HG03175 (cell line): ENCODE measurements at regions not wholly inside any gene's neighbourhood (a gene's known extent, or its start where the extent isn't known, plus 50 kb on each side); places are given as distances from the start of the nearest gene placed in this dataset.
"Not testable (repeated sequence)": the region's sequence is repeated elsewhere in the genome, so short reads cannot be mapped to it uniquely, and the experiment has no call there.

Experiments used
- ATAC-seq: cut with Tn5 transposase; IDR thresholded peaks from one replicate; pipeline ENCODE4 v1.9.1; 2021; ENCODE audit warnings: mild to moderate bottlenecking, moderate library complexity; ENCODE audit not compliant: unreplicated experiment

DNA sequence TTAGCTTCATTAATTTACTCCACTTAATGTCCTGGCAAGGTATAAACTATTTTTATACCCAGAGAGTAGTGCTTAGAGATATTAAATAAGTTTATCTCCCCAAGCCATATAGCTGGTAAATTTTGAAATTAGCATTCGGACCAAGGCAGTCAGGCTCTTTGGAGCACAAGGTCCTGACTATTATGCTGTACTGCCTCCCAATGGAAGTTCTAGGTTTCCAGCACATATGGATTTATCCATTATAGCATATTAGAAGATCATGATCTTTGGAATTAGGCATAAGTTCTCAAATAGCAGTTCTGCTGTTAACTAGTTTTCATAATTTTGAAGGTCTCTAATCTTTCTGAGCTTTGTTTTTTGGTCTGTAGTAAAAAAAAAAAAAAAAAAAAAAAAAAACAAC is 835.3 kb upstream of the EPHA7 start:
- ATAC-seq: no peak

DNA sequence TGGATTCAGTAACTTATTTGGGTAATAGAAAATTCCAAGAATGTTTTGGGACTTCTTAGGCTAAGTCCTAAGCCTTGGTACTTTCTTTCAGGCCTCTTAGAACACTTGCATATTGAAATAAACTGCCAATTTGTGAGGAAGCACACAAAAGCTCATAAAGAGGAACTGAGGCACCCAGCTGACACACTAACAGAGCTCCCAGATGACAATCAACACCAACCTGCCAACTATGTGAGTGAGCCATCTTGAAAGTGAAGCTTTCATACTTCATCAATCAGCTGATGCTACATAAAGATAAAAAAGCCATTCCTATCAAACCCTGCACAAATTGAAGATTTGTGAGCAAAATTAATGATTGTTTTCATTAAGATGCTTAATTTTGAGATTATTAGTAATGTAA is 832.5 kb upstream of the EPHA7 start:
- ATAC-seq: no peak

DNA sequence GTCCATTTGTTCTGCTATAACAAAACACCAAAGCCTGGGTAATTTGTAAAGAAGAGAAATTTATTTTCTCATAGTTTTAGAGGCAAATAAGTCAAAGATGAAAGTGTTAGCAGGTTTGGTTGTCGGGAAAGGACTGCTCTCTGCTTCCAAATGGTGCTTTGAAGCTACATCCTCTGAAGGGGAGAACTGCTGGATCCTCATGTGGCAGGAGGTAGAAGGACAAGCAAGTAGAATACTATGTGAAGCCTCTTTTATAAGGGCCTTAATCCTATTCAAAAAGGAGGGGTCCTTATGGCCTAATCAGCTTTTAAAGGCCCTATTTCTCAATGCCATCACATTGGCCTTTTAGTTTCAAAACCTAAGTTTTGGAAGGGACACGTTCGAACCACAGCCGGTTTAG is 826.0 kb upstream of the EPHA7 start:
- no peak for ATAC-seq

DNA sequence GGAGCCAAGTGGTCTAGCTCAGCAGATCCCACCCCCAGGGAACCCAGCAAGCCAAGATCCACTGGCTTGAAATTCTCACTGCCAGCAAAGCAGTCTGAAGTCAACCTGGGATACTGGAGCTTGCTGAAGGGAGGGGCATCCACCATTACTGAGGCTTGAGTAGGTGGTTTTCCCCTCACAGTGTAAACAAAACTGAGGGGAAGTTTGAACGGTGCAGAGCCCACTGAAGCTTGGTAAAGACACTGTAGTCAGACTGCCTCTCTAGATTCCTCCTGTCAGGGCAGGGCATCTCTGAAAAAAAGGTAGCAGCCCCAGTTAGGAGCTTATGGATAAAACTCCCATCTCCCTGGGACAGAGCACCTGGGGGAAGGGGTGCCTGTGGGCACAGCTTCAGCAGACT is 819.5 kb upstream of the EPHA7 start:
- ATAC-seq: no peak

DNA sequence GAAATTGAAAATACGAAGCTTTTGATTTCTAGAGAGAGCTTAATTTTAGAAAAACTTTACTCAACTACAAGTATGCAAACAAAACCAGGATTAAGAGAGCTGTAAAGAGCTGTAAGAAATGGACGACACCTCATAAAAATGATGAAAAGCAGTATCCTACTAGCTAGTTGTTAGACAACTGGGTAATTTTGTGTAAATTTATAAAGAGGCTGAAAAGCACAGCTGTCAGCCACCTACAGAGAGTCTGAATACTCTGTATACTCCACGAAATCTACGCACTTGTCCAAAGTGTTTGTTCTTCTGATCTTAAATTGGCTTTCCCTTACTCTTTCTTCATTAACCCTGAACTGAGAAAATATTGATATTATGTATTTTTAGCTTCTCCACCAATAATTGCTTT is 808.4 kb upstream of the EPHA7 start:
- no peak for ATAC-seq

DNA sequence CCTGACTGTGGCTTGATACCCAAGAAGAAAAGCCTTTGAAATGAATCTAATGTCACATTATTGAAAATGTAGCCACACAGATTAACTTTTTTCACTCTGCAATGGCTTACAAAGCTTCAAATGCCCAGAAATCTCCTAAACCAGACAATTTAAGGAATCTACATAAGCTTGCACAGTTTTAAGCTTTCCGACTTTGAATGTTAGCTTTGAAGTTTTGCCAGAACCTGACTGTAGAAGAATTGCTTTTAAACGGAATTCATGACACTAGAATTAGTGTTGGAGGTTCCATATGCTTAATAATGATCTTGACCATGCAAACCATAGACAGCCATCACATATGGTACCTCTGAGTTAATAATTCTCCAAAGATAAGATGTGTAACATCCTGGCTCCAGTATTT is 798.5 kb upstream of the EPHA7 start:
- ATAC-seq: no peak

DNA sequence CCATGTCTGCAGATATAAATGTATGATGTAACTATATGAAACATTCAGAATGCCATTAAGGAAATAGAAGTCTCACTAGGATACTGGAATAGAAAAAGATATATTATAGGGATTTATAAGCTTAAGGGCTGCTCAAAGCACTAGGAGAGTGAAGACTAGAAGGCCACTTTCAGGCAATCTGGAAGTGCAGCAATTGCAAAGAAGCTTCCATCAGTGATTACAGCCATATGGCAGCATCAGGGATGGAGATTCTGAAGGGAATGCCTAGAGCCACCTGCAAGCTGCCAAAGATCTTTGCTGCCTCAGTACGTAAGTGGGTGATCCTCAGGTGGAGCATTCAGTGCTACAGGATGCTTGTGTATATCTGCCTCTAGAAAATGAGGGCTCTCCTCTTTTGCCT is 796.2 kb upstream of the EPHA7 start:
- ATAC-seq: no peak

DNA sequence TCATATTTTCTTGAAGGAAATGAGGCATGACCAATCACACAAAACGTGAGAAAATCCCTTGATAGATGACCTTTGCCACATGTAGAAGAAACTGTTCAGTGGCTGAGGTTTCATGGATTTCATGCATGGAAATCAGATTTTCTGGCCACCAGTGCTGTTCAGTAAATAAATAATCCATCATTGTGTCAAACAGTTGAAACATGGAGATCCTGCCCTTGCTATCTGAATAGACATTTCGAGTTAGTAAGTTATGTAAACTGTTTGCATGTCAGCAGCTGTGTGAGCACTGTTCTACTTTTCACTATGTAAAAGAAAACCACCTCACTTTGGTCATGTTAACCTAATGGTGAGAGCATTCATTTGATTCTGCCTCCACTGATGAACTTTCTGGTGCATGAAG is 793.9 kb upstream of the EPHA7 start:
- no peak for ATAC-seq

DNA sequence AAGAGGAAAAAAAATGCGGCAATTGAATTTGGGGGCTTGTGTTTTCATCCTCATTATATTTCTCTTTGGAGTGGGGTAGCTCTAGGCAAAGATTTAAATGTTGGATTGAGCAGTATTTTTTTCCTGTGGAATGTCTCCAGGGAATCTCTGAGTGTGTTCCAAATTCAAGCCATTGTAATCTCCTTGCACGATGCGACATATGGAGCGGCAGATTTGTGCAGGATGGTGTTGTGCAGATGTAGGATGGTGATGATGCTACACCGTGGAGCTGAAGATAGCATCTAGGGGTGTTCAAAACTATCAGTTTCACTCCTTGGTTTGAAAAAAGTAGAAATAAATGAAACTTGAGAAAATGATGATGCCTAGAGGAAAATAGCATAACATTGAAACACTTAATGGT is 777.5 kb upstream of the EPHA7 start:
- ATAC-seq: no peak

DNA sequence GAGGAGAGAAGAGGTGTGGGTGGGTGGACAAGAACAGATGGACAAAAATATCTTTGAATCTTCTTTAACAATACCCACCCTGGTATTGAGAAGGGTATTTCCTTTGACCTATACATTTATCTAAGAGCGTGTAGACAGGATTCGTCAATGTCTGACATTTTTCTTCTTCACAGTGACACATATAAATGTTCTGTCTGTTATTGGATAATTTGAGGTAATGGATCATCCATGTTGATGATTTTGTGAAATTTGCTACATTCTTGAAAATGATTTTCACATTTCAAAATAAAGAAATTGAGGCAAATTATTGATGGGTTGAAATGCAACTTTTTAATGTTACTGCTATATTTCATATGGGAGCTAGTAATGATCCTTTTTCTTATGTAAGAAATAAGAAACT is 770.7 kb upstream of the EPHA7 start:
- no peak for ATAC-seq

DNA sequence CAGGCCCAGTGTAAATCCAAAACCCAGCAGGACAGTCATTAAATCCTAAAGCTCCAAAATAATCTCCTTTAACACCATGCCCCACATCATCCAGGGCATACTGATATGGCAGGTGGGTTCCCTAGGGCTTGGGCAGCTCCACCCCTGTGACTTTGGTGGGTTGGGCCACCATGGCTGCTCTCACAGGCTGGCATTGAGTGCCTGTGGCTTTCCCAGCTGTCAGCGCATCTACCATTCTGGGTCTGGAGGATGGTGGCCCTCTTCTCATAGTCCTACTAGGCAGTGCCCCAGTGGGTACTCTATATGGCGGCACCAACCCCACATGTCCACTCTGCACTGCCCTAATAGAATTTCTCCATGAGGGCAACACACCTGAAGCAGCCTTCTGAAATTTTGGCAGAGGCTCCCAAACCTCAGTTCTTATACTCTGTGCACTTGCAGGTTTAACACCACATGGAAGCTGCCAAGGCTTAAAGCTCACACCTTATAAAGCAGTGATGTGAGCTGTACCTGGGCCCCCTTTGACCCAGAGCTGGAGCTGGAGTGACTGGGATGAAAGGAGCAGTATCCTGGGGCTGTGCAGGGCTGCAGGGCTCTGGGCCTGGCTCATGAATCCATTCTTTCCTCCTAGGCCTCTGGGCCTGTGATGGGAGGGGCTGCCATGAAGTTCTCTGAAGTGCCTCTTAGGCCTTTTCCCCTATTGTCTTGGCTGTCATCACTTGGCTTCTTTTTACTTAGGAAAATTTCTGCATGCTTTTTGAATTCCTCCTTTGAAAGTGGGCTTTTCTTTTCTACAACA is 765.5 kb upstream of the EPHA7 start:
- no peak for ATAC-seq

DNA sequence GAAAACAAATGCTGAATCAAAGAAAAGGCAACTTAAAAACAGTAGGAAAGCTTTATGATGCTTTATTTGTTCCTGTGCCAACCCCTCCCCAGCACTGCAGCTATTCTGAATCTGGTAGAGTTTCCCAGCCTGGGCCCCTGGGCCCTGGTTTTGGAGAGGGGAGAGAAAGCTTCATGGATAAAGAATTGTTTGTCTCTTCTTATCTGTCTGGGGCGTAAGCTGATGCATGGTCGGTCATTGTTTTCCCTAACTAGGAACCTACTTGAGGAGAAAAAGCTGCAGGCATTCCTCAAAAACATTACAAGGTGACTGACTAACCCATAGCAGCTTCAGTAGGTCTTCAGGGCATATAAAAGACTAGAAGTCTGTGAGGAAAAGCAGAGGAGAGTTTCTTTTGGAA is 758.1 kb upstream of the EPHA7 start:
- ATAC-seq: no peak

DNA sequence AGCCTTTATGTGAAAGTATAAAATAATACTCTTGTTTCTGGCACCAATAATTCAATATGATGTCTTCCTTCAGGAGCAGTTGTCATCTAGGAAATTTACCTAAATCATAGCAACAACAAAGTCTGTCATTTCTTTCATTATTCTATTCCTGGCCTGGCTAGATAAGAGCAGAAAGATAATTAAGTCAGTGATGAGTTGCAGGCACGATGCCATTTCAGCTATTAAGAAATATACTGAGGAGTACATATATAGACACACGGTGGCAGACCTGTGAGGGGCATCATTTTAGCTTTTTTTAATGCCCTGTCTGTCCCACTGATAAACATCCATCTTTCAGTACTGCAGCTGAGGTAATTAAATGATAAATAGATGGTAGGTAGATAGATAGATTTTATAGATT is 756.1 kb upstream of the EPHA7 start:
- ATAC-seq: no peak

DNA sequence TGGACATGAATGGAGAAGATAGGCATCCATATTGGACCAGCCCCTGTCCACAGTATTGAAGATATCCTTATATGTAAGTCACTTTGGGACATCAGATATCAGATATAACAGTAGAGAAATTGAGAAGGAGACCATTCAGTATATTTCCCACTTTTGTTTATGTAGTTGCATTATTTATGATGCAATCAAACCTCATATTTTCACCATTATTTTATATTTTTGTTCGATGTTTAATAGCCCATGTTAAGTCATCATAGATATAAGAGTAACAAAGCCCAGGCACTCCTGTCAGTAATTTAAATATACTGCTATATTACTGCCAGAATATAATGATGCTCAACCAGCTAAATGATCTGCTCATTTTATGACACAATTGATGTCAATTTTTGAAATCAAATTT is 744.5 kb upstream of the EPHA7 start:
- ATAC-seq: no peak

DNA sequence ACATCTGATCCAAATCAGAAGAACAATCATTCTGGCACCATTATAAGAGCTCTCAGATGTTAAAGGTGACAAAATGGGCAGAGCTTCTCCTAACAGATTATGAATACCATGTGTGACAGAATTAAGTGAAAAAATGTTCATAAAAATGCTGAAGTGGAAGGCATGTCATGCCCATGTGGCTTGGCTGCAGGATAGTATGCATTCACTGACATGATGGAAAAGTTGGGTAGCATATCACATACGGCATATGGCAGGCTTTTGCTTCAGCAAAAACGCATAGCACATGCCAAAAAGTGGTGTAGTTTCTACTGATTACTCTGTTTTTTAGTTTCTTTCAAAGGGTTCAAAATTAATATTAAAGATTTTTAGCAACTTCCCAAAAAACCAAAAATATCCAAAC is 731.5 kb upstream of the EPHA7 start:
- ATAC-seq: no peak

DNA sequence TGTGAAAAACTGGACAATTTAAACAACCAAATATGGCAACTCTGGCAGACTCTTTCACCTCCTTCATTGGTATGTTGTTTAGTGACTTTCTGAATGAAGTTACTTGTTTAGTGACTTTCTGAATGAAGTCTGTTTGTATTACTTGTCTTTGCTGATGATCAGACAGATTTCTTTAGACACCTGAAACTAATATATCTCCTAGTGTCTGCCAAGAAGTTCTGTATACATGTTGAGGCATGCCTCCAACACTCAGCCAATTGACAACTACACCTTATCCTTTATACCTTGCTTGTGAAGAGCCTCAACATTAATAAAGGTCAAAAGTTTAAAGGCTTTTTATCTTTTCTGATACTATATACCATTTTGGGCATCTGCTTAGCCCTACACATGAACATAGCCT is 725.4 kb upstream of the EPHA7 start:
- no peak for ATAC-seq

DNA sequence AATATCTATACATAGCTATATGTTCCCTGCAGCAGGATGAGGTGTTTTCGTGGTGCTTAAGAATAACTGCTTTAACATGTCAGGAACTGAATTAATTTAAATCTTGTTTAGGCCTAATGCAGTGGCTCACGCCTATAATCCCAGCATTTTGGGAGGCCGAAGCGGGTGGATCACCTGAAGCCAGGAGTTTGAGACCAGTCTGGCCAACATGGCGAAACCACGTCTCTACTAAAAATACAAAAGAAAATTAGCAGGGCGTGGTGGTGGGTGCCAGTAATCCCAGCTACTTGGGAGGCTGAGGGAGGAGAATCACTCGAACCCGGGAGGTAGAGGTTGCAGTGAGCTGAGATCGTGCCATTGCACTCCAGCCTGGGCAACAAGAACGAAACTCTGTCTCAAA is 717.8 kb upstream of the EPHA7 start:
- not testable (repeated sequence) for ATAC-seq

DNA sequence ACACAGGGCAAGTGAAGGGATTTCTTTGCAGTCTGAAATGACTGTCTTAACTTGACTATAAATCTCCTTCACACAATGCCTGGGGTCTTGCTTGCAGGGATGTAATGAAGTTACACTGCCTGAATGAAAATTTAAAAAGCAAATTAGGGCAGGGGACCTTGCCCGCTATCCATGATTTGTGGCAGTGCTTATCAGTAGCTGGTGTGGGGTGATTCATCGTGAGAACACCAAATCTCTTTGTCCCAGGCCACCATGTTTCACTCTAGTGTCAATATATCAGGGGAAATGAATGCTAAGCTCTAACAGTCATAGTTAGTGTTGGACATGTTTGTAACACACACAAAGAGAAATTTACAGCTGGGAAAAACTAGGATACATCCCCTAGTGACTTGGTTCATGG is 713.7 kb upstream of the EPHA7 start:
- no peak for ATAC-seq

DNA sequence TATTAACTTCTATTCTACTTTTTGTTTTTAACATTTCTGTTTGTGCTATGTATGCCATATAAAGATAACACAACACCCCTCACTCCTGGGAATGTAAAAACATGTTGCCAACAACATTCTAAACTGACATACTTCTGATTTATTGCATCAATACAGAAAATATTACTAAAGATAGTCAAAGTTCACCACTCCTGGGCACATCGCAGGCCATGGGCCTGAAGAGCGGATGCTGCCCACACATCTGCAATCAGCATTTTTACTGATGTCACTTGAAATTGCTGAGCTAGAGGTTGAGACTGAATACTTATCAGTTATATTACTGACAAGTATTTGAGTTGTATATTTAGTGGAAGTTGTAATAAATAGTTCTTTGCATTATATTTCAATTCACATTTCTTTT is 711.9 kb upstream of the EPHA7 start:
- ATAC-seq: no peak

DNA sequence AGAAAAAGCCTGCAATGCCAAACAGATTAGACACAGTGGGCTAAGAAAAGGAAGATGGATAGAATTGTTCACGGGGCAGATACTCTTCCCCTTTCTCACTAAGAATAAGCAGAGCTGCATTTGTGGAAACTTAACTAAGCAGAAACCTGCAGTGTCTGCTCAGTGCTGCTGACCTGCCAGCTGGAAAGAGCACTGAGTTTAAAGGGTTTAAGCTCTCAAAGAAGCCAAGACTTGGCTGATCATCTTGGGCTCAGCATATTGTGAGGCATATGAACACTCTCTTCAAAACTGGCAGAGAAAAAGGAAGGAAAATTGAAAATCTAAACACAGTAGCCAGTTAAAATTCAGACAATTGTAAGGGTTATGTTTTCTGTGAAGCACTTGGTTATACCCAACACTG is 711.1 kb upstream of the EPHA7 start:
- ATAC-seq: no peak

DNA sequence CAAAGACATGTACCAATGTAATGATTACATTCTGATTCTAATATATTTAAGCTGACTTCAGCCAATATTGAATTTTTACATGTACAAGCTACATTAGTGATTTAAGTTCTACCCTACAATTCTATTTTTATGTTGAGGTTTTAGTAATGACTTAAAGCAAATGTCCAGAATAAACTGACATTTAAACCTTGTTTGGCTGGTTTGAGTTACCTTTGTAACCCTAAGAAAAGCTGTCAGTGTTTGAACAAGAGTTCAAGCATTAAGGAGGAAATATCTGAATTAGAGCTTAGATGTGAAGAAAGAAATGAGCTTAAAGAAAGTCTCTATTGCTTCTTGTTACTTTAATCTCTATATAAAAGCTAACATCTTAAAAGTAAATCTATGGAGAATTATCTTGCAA is 710.6 kb upstream of the EPHA7 start:
- ATAC-seq: no peak

DNA sequence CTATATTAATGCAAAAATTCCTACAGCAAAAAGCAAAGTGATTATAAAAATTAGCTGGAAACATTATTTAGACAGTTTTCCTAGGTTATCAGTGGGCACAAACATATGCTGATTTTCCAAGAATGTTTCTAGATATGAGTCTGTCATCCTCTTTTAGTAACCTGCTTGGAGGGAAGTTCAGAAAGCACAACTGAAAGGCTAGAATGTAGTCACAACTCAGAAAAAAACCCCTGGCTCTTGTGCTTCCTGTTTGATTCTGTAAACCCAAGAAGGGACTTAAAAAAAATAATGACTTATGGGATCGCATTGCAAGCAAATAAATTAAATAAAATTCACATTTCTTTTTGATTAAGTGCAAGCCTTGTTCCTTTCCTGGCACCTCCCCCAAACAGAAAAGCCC is 708.4 kb upstream of the EPHA7 start:
- no peak for ATAC-seq

DNA sequence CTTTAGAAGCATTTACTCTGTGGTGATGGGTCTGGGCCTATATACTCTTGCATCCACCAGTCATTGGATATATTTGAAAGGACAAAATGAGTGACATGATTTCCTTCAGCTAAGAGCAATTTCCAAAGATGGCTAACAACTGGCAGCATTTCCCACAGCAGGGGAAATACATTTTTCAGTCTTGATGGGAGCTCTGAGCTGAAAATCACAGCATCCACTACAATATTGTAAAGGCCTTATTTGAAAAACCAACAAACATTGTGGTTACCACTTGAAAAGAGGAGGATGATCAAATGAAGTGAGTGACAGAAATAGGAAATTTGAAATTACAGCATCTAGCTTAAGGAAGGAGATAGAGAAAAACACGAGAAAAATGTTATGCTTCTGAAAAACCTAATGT is 705.0 kb upstream of the EPHA7 start:
- no peak for ATAC-seq
